Keratinocyte (primary cell): ENCODE measurements at regions not wholly inside any gene's neighbourhood (a gene's known extent, or its start where the extent isn't known, plus 50 kb on each side); places are given as distances from the start of the nearest gene placed in this dataset.

ENCODE experiments used
- DNase-seq: peaks from one replicate; pipeline ENCODE4 v3.0.0-alpha.2; 2011; ENCODE audit warnings: low read depth, missing footprints, low spot score
- FAIRE-seq: peaks from 2 replicates; lab custom pipeline; 2011; peaks lifted over from hg19 to GRCh38; lab: Jason Lieb, UNC
- H2AFZ ChIP-seq: 2 replicates; pipeline ENCODE4 v1.6.0; 2012; ENCODE audit warnings: low read length, control low read depth, inconsistent platforms; ENCODE audit not compliant: control insufficient read depth
- H3K27ac ChIP-seq: 2 replicates; pipeline ENCODE4 v1.5.1; 2011; ENCODE audit warnings: low read length; ENCODE audit not compliant: control insufficient read depth, insufficient read depth
- H3K27me3 ChIP-seq: 3 replicates; pipeline ENCODE4 v1.6.0; 2011; ENCODE audit warnings: low read length; ENCODE audit not compliant: control insufficient read depth, insufficient read depth; ENCODE audit errors: extremely low read depth
- H3K36me3 ChIP-seq, 2 experiments: 2 replicates in 1 of 2; 3 replicates in 1 of 2; pipeline ENCODE4 v1.5.1; 2011; ENCODE audit warnings: low read length in 2 of 2, mild to moderate bottlenecking in 1 of 2; ENCODE audit not compliant: control insufficient read depth in 2 of 2, insufficient read depth in 2 of 2; ENCODE audit errors: extremely low read depth in 1 of 2
- H3K4me1 ChIP-seq: 3 replicates; pipeline ENCODE4 v1.5.1; 2011; ENCODE audit warnings: low read length; ENCODE audit not compliant: control insufficient read depth, insufficient read depth; ENCODE audit errors: extremely low read depth
- H3K4me2 ChIP-seq: 3 replicates; pipeline ENCODE4 v1.6.0; 2011; ENCODE audit warnings: low read depth, low read length; ENCODE audit not compliant: control insufficient read depth, insufficient read depth; ENCODE audit errors: extremely low read depth
- H3K4me3 ChIP-seq, 3 experiments: fragments of 200-600 bp in 1 of 3; sonication (generic) in 1 of 3; 2 replicates in 2 of 3; 3 replicates in 1 of 3; pipeline ENCODE4 v1.5.1; 2011 to 2016; ENCODE audit warnings: low read length in 3 of 3, mild to moderate bottlenecking in 3 of 3, control low read depth in 2 of 3, inconsistent platforms in 1 of 3, low read depth in 1 of 3, mixed read lengths in 1 of 3, mixed run types in 1 of 3, moderate library complexity in 1 of 3; ENCODE audit not compliant: control insufficient read depth in 2 of 3, insufficient read depth in 2 of 3; ENCODE audit errors: extremely low read depth in 1 of 3
- H3K79me2 ChIP-seq: 2 replicates; pipeline ENCODE4 v1.6.0; 2012; ENCODE audit warnings: low read length; ENCODE audit not compliant: control insufficient read depth, insufficient read depth
- H3K9ac ChIP-seq: 3 replicates; pipeline ENCODE4 v1.6.0; 2011; ENCODE audit warnings: low read length; ENCODE audit not compliant: control insufficient read depth, insufficient read depth; ENCODE audit errors: extremely low read depth
- H3K9me1 ChIP-seq: 3 replicates; pipeline ENCODE4 v1.6.0; 2011; ENCODE audit warnings: low read length; ENCODE audit not compliant: control insufficient read depth, insufficient read depth; ENCODE audit errors: extremely low read depth
- H3K9me3 ChIP-seq: 2 replicates; pipeline ENCODE4 v1.5.1; 2012; ENCODE audit warnings: low read depth, low read length; ENCODE audit not compliant: control insufficient read depth
- H4K20me1 ChIP-seq: 3 replicates; pipeline ENCODE4 v1.6.0; 2011; ENCODE audit warnings: low read length; ENCODE audit not compliant: control insufficient read depth, insufficient read depth; ENCODE audit errors: extremely low read depth
- EZH2 ChIP-seq: IDR thresholded peaks from one replicate; pipeline ENCODE4 v1.6.1; 2012; ENCODE audit warnings: inconsistent platforms, mild to moderate bottlenecking, low read length, moderate library complexity
- dilution Hi-C: fragments of 300-500 bp; cut with MboI; formaldehyde crosslinking; loops from one replicate; pipeline ENCODE4 v1.7.0; 2020; ENCODE audit warnings: low sequenced_read_pairs; ENCODE audit not compliant: extremely low pct_ligation_motif_present
- TF ChIP-seq, protein P1 (sequence below), 3 experiments: IDR thresholded peaks in 1 of 3; conservative IDR thresholded peaks in 1 of 3; optimal IDR thresholded peaks in 1 of 3; 2 replicates in 2 of 3; 3 replicates in 1 of 3; pipeline versions ENCODE3 to v1.5.1; 2011; ENCODE audit warnings: low read length in 3 of 3, mild to moderate bottlenecking in 3 of 3, moderate library complexity in 2 of 3, control low read depth in 1 of 3, inconsistent platforms in 1 of 3; ENCODE audit not compliant: insufficient read depth in 2 of 3; ENCODE audit errors: extremely low read depth in 1 of 3

DNA sequence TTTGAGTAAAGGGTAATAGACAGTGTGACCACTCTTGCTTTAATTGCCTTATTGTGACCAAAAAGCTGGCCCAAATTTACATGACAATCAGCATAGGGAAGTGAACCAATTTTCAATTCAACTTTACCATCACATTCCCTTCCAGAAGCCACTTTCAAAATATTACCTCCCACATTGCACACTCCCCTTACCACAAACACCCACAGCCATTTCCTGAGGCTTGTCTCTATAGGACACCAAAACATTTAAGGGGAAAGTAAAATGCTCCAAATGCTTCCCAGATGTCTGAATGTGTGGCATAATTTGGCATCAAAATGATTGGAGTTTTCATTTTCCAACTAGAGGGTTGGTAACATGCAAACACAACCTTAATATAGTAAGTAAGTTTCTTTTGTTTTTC lies 616.1 kb downstream of the SLC4A3 start:
- H3K27me3 ChIP-seq, result no peaks in the 10 kb centered on the region
- dilution Hi-C loops, result no loop called here
- H3K27ac ChIP-seq, result no peak overlapping the region
- no peaks in the 10 kb centered on the region for H3K79me2 ChIP-seq
- no peaks in the 10 kb centered on the region for H4K20me1 ChIP-seq
- H2AFZ ChIP-seq, result no peak overlapping the region
- H3K9me1 ChIP-seq, result no peaks in the 10 kb centered on the region
- H3K4me1 ChIP-seq, result no peaks in the 10 kb centered on the region
- no peak overlapping the region for H3K4me3 ChIP-seq
- H3K36me3 ChIP-seq, result no peaks in the 10 kb centered on the region
- no peak for DNase-seq
- no peak for TF ChIP-seq EZH2
- TF ChIP-seq, protein P1, sequence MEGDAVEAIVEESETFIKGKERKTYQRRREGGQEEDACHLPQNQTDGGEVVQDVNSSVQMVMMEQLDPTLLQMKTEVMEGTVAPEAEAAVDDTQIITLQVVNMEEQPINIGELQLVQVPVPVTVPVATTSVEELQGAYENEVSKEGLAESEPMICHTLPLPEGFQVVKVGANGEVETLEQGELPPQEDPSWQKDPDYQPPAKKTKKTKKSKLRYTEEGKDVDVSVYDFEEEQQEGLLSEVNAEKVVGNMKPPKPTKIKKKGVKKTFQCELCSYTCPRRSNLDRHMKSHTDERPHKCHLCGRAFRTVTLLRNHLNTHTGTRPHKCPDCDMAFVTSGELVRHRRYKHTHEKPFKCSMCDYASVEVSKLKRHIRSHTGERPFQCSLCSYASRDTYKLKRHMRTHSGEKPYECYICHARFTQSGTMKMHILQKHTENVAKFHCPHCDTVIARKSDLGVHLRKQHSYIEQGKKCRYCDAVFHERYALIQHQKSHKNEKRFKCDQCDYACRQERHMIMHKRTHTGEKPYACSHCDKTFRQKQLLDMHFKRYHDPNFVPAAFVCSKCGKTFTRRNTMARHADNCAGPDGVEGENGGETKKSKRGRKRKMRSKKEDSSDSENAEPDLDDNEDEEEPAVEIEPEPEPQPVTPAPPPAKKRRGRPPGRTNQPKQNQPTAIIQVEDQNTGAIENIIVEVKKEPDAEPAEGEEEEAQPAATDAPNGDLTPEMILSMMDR (optimal IDR thresholded peaks at IDR 0.05 in 1 of 3, IDR thresholded peaks at IDR 0.05 in 1 of 3, conservative IDR thresholded peaks at IDR 0.05 in 1 of 3; ENCODE audit: extremely low read depth in 1 of 3, insufficient read depth in 2 of 3, low read length in 3 of 3), result no peak
- no peak for FAIRE-seq
- H3K4me2 ChIP-seq, result no peak overlapping the region
- no peak overlapping the region for H3K9ac ChIP-seq
- no peaks in the 10 kb centered on the region for H3K9me3 ChIP-seq

DNA sequence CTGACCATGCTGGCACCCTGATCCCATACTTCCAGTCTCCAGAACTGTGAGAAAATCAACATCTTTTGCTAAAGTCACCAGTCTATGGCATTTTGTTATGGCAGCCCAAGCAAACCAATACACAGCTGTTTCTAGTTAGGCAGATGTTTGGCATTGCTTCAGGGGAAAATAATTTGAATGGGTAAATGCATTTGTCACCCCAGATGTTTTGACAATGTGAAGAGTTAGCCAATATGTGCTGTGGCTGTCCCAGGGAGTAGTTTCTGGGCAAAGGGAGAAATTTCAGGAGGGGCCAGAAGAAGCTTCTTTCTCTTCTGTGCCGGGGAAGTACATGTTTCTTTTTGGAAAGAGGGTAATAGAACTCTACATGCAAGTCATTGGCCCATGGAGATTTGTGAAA lies 619.0 kb downstream of the SLC4A3 start:
- Histone ChIP-seq H3K9me3 (no peaks in the 10 kb centered on the region), H3K79me2 (no peaks in the 10 kb centered on the region), H3K36me3 (no peaks in the 10 kb centered on the region), H3K9ac (no peak overlapping the region), H2AFZ (no peak overlapping the region), H3K4me1 (no peaks in the 10 kb centered on the region), H4K20me1 (no peaks in the 10 kb centered on the region), H3K4me3 (no peak overlapping the region), H3K9me1 (no peaks in the 10 kb centered on the region), H3K4me2 (no peak overlapping the region), H3K27ac (no peak overlapping the region), H3K27me3 (no peaks in the 10 kb centered on the region)
- no peak for DNase-seq
- TF ChIP-seq EZH2, result no peak
- TF ChIP-seq, protein P1 (optimal IDR thresholded peaks at IDR 0.05 in 1 of 3, IDR thresholded peaks at IDR 0.05 in 1 of 3, conservative IDR thresholded peaks at IDR 0.05 in 1 of 3; ENCODE audit: extremely low read depth in 1 of 3, insufficient read depth in 2 of 3, low read length in 3 of 3), result no peak
- dilution Hi-C loops, result no loop called here
- FAIRE-seq, result no peak
